OCI-LY7 (cell line): ENCODE measurements at regions not wholly inside any gene's neighbourhood (a gene's known extent, or its start where the extent isn't known, plus 50 kb on each side); places are given as distances from the start of the nearest gene placed in this dataset.

ENCODE experiments used
- CTCF ChIP-seq: fragments of 200-600 bp; sonication (generic); conservative IDR thresholded peaks from 2 replicates; pipeline ENCODE4 v1.5.1; 2014; ENCODE audit warnings: mild to moderate bottlenecking, antibody characterized with exemption, low read length, moderate library complexity, mixed read lengths
- EZH2phosphoT487 ChIP-seq: fragments of 200-600 bp; sonication (generic); IDR thresholded peaks from 2 replicates; pipeline ENCODE4 v1.6.1; 2018; ENCODE audit warnings: low read depth, borderline replicate concordance, mild to moderate bottlenecking, mixed run types, antibody characterized with exemption, low read length, moderate library complexity, mixed read lengths

- TF ChIP-seq CTCF (no peak), EZH2phosphoT487 (no peak)
Observed at GRCh38 chr10:84988011-84988410, 659.6 kb downstream of the CCSER2 start.
